ENCODE measurements at regions not wholly inside any gene's neighbourhood (a gene's known extent, or its start where the extent isn't known, plus 50 kb on each side); places are given as distances from the start of the nearest gene placed in this dataset.
A peak's percentile ranks its signal among the peaks of the same experiment; 100 is the strongest.

DNA sequence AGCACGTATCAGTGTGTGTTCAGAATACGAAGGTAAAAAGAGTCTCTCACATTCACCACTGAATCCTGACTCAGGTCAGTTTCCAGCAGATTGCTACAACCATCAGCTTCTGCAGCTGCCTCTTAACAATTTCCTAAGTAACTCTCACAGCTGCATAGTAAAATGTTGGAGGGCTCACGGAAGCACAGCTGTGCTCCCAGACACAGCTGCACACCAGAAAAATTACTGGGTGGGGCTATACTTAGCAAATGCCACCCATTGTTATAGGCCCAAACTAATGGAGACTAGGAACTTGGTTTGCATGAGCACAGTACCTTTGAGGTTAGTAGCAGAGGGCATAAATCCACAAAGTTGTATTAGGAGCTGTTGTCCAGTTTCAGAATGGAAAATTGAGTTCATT is 153.9 kb upstream of the ERBB4 start:
- Histone ChIP-seq H3K4me2 (no peak overlapping the region), H2AFZ (0 out of 2 replicates have a peak overlapping the region, but pooled peaks have one; percentile 16), H3K36me3 (ENCODE audit: insufficient read depth) (no peaks in the 10 kb centered on the region), H3K4me3 (no peak overlapping the region), H3K4me1 (ENCODE audit: insufficient read depth) (no peaks in the 10 kb centered on the region), H3K9me2 (ENCODE audit: insufficient read depth) (no peaks in the 10 kb centered on the region), H3K27ac (ENCODE audit: low read depth) (no peak overlapping the region), H3K79me2 (replicated peaks; ENCODE audit: insufficient read depth) (no peaks in the 10 kb centered on the region), H4K20me1 (replicated peaks; ENCODE audit: insufficient read depth) (no peaks in the 10 kb centered on the region), H3F3A (replicated peaks; ENCODE audit: low read depth) (no peaks in the 10 kb centered on the region), H3K27me3 (ENCODE audit: insufficient read depth) (no peaks in the 10 kb centered on the region)
- no peaks in the 10 kb centered on the region for H3K4me1 Mint-ChIP-seq
- no peak for ATAC-seq
- H3K36me3 Mint-ChIP-seq (ENCODE audit: low read depth): no peaks in the 10 kb centered on the region
- H3K4me3 Mint-ChIP-seq: no peak overlapping the region
- no peak for DNase-seq (ENCODE audit: low spot score)
- no peaks in the 10 kb centered on the region; the same call in 2 of the 3 replicates for H3K9me3 Mint-ChIP-seq
- H3K27ac Mint-ChIP-seq: no peak overlapping the region
- peaks cover 5% of the 10 kb centered on the region for H3K27me3 Mint-ChIP-seq (ENCODE audit: insufficient read depth, low read depth, poor library complexity)
- no peak for TF ChIP-seq STAT1 (IDR thresholded peaks at IDR 0.05; ENCODE audit: unreplicated experiment)
- no peak for TF ChIP-seq CTCF (conservative IDR thresholded peaks at IDR 0.05; ENCODE audit: low read depth in 2 of 2)
- TF ChIP-seq, protein P1, sequence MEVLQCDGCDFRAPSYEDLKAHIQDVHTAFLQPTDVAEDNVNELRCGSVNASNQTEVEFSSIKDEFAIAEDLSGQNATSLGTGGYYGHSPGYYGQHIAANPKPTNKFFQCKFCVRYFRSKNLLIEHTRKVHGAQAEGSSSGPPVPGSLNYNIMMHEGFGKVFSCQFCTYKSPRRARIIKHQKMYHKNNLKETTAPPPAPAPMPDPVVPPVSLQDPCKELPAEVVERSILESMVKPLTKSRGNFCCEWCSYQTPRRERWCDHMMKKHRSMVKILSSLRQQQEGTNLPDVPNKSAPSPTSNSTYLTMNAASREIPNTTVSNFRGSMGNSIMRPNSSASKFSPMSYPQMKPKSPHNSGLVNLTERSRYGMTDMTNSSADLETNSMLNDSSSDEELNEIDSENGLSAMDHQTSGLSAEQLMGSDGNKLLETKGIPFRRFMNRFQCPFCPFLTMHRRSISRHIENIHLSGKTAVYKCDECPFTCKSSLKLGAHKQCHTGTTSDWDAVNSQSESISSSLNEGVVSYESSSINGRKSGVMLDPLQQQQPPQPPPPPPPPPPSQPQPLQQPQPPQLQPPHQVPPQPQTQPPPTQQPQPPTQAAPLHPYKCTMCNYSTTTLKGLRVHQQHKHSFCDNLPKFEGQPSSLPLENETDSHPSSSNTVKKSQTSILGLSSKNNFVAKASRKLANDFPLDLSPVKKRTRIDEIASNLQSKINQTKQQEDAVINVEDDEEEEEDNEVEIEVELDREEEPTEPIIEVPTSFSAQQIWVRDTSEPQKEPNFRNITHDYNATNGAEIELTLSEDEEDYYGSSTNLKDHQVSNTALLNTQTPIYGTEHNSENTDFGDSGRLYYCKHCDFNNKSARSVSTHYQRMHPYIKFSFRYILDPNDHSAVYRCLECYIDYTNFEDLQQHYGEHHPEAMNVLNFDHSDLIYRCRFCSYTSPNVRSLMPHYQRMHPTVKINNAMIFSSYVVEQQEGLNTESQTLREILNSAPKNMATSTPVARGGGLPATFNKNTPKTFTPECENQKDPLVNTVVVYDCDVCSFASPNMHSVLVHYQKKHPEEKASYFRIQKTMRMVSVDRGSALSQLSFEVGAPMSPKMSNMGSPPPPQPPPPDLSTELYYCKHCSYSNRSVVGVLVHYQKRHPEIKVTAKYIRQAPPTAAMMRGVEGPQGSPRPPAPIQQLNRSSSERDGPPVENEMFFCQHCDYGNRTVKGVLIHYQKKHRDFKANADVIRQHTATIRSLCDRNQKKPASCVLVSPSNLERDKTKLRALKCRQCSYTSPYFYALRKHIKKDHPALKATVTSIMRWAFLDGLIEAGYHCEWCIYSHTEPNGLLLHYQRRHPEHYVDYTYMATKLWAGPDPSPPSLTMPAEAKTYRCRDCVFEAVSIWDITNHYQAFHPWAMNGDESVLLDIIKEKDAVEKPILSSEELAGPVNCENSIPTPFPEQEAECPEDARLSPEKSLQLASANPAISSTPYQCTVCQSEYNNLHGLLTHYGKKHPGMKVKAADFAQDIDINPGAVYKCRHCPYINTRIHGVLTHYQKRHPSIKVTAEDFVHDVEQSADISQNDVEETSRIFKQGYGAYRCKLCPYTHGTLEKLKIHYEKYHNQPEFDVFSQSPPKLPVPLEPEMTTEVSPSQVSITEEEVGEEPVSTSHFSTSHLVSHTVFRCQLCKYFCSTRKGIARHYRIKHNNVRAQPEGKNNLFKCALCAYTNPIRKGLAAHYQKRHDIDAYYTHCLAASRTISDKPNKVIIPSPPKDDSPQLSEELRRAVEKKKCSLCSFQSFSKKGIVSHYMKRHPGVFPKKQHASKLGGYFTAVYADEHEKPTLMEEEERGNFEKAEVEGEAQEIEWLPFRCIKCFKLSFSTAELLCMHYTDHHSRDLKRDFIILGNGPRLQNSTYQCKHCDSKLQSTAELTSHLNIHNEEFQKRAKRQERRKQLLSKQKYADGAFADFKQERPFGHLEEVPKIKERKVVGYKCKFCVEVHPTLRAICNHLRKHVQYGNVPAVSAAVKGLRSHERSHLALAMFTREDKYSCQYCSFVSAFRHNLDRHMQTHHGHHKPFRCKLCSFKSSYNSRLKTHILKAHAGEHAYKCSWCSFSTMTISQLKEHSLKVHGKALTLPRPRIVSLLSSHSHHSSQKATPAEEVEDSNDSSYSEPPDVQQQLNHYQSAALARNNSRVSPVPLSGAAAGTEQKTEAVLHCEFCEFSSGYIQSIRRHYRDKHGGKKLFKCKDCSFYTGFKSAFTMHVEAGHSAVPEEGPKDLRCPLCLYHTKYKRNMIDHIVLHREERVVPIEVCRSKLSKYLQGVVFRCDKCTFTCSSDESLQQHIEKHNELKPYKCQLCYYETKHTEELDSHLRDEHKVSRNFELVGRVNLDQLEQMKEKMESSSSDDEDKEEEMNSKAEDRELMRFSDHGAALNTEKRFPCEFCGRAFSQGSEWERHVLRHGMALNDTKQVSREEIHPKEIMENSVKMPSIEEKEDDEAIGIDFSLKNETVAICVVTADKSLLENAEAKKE (CRISPR knock-in tag; IDR thresholded peaks at IDR 0.05): no peak

Measured in GM23338 (cell line).